Stimulated activated naive CD4-positive, alpha-beta T cell treated with Interleukin-2 at 50 U/mL for 16 hours (primary cell): ENCODE measurements at regions not wholly inside any gene's neighbourhood (a gene's known extent, or its start where the extent isn't known, plus 50 kb on each side); places are given as distances from the start of the nearest gene placed in this dataset.

Experiments used
- DNase-seq: peaks from one replicate; lab custom pipeline; 2025; lab: John Stamatoyannopoulos, UW

DNA sequence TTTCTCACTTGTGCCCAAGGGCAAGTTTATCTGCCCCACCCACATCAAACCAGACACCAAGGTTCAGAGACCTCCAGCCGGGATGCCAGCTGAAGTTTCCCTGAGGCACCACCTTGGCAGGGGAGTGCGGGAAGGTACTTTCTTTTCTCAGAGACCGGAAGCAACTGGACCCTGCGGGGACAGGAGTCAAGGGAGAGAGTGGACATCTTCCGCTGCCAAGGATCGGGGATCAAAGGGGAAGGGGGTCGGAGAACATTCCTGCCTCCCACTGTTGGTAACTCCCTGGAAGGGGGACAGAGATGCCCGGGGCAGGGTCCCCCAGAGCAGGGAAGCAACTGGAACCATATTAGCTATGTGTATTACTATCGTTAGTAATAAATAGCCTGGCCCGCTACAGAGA lies 161.8 kb downstream of the DICER1 start:
- DNase-seq = no peak

DNA sequence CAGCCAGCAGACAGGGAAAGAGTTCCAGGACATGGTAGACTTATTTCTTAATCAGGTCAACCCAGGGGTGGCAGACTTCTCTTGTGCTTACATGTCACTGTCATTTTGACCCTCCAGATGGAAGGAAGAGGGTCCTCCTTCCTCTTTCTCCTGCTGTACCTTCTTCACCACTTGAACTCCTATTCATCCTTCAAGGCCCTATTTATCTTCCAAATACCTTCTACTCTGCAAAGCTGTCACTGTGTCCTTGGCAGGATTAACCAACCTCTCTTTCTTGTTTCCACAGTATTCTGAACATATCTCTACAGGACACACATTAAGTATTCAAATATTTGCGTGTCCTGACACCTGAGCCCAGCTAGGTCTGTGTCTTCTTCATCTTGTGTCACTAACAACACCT lies 163.1 kb downstream of the DICER1 start:
- no peak for DNase-seq

DNA sequence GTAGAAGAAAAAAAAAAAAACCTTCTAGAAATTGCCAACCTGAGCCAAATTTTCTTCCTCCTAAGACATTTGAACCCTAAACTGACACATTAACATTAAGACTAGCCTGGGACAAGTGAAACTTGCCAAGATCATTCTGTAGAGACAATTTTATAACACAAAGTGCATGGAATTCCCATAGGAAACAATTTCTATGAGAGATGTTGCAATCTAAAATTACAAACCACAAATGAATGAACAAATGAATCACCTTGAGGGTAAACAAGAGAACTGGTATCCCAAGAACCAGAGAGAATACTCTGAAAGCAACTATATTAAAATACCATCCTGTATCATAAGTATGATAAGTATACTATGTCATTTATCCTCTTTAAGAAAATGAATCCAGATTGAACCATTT lies 165.3 kb downstream of the DICER1 start:
- no peak for DNase-seq

DNA sequence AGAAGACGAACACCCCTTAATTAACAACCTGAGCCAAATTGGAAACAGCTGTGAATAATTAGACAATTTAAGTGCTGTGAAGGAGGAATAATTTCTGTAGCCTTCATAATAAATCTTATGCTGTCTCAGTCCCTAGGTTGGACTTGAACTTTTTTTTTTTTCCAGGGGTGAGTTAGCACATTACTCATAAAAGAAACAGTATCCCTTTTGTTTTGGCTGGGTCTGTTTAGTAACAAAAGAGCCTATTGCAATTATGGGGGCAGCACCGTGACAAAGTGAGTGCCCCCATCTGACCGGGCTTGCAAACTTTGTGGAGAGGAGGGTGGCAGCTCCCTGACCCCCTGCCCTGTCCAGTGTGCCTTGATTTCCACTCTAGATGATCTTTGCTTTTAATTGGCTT lies 167.4 kb downstream of the DICER1 start:
- DNase-seq = no peak

DNA sequence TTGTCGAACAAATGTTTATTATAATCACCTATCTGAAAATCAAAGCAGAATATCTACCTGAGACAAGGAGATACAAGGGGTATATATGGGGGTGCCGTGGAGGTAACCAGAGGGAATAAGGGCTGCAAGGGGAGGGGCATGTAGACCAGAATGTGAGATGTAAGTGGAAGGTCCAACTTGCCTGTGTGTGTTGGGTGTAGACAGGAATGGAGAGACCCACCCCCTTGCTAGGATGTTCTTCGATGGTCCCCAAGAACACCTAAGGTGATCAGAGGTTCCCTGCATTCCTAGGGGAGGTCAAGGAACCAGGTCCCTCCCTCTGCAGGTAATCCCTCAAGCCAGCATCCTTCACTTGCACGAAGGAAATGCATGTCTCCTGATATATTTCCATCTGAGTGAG lies 167.9 kb downstream of the DICER1 start:
- no peak for DNase-seq

DNA sequence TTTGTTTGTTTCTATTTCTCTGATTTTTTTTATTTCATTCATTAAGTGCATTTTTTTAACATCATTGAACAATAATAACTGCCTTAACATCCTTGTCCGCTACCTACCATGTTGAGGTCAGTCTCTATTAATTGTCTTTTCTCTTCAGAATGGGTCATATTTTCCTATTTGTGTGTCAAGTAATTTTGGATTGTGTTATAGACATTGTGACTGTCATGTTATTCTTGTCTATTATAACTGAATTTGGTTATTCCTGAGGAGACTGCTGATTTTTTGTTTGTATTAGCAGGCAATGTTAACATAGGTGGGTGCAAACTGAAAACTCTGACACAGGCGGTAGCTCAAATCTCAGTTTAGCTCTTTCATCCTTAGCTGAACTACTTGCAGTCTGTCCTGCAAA lies 169.9 kb downstream of the DICER1 start:
- DNase-seq = no peak

DNA sequence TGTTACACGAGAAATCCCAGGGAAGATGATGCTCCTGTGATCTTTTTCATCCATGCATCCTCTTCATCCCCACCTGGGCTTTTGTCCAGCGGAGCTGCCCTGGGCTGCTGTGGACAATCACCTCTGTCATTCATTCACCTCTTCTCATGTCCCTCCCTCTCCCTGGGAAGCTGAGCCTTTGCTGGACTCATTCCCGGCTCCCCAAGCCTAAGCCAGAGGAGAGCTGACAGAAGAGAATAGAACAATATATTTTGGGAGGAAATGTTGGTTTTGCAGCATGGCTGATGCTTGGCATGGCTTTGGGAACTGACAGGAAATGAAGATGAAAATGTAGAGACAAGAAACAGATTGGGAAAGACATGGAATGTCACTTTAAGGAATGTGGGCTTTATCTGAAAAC lies 177.4 kb downstream of the DICER1 start:
- no peak for DNase-seq

DNA sequence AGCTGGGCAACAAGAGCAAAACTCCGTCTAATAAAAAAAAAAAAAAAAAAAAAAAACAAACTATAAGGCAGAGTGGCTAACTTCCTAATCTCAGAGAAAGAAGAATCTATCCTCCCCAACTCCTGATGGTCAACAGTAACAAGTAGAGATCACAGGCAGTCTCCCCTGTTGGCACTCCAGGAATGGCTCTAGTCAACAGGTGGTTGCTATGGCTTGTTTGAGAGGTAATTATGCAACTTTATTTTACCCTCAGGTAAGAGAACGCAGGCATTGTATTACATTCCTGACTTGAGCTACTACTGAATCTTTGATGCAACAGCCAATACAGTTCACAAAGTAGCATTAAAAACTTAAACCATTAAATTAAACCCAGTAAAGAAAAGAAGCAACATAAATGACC lies 180.3 kb downstream of the DICER1 start:
- no peak for DNase-seq

DNA sequence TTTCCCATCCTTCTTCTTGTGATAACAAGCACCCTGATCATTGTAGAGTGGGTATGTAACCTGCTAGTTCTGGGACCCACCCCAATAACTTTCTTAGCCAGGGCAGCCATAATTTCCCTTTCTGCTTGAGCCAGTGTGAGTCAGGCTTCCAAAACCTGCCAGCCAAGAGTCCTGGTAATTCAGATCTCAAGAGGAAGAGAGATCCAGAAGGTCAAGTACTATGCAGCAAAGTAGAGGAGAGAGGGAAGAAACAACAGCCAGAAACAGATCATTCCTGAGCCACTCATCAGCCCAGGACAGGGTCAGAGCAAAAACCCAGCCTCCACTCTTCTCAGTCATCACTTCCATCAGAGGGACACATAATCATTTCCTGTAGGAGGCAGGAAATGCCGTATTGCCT lies 182.0 kb downstream of the DICER1 start:
- DNase-seq = no peak

DNA sequence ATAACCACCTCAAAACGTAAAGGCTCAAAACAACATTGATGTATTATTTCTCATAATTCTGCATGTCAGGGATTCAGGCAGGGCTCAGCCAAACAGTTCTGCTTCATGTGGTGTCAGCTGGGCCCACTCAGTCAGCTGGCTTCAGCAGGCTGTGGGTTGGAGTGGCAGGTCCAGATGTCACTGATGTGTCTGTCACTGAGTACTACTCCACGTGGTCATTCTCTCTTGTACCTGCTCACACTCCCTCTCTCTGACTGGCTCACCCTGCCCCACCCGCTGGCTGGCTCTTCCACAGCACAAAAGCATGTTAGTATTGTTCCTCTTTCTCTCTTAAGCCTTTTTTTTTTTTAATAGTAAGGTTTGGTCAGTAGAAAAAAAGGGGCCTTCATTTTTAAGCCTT lies 182.4 kb downstream of the DICER1 start:
- no peak for DNase-seq

DNA sequence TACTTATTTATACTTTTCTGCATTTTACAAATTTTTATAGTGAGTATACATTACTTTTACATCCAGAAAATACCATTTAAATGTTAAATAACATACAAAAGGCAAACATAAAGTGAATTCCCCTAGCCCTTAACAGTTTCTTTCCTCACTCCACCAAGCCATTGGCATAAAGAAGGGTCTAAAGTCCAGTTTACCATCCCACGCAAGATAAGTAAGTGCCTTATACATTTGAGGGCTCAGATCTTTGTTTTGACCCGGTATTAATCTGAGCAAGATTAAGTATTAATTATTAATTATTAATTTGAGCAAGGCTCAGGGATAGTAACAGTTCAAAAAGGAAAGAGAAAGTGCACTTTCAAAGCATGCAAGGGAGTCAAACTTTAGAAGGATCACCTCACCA lies 182.9 kb downstream of the DICER1 start:
- DNase-seq = no peak

DNA sequence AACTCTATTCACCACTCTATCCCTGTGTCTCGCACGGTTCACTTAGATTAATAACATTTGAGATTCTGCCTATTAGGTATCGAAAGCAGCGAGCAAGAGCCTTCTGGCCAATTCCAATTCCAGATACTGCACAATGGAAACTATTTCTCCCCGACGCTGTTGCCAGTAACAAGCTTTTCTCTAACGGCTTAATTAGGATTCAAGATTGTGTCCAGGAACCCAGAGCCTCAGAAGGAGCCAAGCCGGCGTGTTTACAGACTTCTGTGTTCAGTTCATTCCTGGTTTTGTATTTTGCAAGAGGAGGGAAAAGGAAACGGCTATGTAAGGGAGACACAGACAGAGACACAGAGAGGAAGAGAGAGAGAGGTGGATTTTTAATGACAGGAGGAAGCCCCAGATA lies 185.6 kb downstream of the DICER1 start:
- DNase-seq = no peak

DNA sequence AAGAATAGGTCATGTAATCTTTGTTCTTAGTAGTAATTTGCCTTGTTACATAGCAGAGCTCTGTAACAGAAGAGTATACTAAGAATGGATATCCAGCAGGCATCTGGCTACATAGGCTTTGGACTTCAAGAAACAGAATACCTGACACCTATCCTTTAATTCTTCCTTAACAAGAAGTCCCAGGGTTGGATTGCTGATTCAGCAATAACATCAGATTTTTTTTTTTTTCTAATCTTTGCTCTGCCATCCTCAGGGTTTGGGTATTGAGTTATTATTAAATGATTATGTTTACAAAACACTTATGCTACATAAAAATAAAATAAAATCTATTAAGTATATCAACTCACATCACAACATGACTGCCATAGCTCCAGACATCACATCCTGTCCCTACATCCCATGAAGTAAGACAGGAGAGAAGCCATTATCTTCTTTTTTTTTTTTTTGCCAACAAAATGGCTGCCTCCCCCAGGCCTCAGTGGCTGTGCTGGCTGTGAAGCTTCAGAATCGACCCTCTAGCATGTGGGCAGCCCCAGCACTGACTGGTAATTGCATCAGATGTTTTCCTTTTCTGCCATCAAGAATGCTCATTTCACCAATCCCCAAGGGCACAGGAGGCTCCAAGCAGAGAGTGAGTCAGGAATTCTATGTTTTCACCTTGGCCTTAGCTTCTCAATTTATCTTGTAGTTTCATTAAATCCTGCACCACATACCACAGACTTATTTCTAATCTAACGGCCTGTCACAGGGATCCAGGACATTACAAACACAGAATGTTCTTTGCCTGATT lies 186.2 kb downstream of the DICER1 start:
- no peak for DNase-seq

DNA sequence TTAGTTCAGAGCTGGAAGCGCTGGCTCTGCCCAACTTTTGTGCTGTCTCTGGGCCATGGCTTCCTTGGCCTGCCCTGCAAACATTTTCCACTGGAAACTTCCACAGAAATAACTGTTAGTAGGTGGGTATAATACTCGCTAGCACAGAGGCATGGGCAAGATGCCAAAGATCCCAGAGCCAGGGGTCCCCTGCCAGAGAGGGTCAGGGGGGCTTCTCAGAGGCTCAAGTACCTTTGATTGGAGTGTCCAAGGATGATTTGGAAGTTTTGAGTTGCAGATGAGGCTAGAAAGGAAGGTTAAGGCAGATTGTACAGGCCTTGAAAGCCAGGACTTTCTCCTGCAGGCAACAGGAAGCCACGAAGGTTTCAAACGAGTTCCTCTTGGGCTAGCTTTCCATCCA lies 187.6 kb downstream of the DICER1 start:
- DNase-seq = no peak

DNA sequence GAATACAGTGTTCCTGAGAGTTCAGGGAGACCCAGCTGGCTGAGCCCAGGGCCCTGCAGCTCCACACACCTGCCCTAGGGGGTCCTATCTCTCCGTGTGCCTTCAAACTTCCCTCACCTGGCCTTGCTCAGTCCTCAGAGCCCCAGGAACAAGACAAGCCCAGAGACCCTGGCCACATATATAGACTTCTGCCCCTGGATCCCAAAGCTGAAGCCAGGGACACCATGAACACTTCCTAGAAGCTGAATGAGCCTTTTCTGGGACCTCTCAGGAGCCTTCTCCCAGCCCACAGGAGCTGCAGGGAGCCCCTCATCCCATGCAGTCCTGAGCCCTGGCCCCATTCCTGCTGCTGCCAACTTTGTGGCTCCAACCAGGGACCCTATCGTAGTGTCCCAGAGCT lies 190.5 kb downstream of the DICER1 start:
- no peak for DNase-seq

DNA sequence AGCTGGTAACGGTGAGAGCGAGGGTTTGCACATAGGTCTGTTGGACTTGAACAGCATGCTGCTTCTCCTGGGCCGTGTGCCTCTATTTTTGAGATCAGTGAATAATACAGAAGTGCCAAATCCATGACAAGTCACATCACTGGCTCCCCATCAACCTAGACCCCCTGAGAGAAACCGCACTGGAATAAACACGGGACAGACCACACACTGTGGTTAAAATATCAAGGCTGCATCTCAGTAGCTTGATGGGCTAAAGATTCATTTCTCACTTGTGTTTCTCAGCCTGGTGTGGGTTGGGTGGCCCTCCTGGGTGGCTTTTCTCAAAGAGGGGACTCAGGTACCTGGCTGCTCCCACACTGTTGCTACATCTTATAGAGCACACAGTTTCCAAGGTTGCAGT lies 191.0 kb downstream of the DICER1 start:
- no peak for DNase-seq

DNA sequence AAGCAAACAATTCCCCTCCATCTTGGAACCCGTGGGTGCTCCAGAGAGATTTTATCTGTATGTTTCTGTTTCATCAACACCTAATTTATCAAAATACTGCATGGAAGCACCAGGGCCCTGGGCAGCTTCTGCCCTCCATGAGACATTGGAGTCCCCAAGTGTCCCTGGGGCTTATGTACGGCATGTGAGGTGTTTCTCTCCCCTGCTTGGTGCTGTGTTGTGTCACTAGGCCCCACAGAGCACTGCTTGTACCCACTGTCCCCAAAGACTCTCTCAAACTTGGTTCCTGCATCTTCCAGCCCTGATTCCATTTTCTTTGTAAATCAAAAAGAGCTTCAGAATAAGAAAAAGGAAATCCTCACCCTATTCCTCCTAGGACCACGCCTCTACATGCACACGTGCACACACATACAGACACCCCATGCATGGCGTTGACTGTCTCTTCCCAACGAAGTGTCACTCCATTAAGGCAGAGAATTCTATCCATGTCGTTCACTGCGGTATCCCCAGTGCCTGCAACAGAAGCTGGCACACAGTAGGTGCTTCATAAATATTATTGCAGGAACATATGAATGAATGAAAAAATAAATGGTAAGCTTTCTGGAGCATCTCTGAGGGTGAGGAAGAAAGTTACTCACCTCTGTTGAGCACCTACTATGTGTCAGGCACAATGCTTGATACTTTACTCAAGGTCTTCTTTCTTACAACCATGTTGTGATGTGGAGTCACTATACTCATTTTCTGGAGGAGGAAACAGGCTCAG lies 191.6 kb downstream of the DICER1 start:
- no peak for DNase-seq

DNA sequence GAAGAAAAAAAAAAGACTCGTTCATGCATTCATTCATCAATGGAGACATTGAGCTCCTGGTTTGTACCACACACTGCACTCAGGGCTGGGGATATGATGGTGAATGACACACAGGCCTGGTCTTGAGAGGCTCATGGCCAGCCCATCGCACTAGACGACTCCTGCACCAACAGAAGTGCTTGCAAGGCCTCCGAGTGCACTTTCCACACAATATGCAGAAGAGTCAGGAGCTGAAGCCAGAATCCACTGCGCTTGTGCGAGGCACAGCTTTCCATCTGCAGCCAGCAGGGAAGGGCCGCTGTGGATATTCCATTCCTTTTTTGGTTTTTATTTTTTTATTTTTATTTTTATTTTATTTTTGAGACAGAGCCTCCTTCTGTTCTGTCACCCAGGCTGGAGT lies 192.4 kb downstream of the DICER1 start:
- no peak for DNase-seq

DNA sequence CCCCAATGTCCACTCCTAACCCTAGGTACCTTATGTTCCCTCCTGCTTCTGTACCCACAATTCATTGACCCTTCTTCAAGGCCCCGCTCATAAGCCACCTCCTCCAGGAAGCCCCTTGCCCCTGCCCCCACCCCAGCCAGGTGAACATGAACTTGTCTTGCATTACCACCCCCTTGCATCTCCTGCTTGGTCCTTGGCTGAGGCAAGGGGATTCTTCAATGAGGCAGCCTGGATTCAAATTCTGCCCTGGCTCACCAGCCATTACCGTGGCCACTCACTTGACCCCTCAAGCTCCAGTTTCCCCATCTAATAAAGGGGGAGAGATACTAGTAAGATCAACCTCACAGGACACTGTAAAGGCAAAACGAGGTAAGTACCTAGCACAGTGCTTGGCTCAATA lies 193.1 kb downstream of the DICER1 start:
- DNase-seq = no peak

DNA sequence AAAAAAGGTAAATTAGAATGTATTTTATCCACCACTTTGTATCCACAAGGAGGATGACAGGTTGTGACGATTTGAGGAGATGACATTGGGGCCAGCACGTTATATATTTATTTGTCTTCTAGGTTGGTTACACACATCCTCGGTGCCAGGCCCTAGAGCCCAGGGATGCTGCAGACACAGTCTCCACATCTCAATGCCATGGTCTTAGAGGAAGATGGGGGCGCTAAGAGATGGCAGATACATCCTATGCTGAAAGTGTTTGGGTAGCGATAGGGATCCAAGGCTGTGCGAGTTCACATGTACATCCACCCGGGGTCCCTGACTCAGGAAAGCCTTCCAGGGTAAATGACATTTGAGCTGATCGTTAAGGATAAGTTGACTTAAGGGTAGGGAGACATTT lies 193.1 kb upstream of the GSC start:
- DNase-seq = no peak

DNA sequence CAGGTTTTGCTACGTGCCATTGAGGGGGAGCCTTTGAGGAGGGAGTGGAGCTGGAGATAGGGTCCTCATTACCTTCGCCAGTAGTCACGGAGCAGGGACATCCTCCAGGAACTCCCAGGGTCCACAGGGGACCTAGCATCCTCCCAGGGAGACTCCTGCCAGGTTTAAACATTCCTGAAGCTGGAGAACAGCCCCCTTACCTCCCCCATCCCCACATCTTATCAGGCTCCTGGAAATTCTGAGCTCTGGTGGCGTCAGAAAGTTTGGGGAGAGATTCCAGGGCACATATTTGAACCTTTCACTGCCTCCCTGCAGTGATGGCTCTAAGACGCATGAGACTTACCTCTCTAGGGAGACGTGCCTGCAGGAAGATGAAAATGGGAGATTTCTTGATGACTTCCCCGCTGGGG lies 192.3 kb upstream of the GSC start:
- no peak for DNase-seq

DNA sequence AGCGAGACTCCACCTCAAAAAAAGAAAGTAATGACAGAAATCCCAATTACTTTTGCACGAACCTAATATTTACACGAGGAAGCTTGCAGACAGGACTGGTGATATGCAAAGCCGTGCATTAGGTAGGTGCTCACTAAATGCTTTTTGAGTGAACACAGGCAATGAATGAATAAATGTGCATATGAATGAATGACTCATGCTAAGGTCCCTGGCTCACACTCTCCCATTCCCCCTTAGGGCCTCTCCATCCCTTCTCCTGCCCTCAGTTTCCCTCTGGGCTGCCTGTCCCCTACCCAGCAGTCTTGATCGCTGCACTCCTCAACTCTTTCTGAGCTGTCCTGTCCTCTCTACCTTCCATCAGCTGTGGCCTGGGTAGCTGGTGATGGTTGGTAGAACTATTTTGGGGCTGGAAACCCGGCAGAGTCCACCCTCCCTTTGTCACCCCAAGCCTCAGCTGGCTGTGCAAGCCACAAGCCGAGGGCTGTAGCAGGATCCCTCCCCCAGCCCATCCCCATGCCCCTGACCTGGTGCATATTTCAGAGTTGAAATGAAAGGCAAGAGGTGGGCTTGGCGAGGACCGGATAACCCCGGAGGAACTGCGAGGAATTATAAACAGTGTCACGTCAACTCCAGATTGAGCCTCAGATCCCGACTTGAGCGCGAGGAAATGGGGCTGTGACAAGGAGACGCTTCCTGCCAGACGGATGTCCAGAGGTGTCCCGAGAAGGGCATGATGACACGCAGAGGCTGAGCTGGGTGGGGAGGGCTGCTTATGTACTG lies 191.7 kb upstream of the GSC start:
- no peak for DNase-seq
